ENCODE measurements at regions not wholly inside any gene's neighbourhood (a gene's known extent, or its start where the extent isn't known, plus 50 kb on each side); places are given as distances from the start of the nearest gene placed in this dataset.
"Not testable (repeated sequence)": the region's sequence is repeated elsewhere in the genome, so short reads cannot be mapped to it uniquely, and the experiment has no call there.

- no peaks in the 10 kb centered on the region for H3K9me2 ChIP-seq (ENCODE audit: insufficient read depth)
- no peak for DNase-seq (ENCODE audit: low read depth, low spot score)
- no peaks in the 10 kb centered on the region for H3K36me3 ChIP-seq (ENCODE audit: control insufficient read depth in 1 of 2, insufficient read depth in 2 of 2, low read length in 2 of 2)
- H4K20me1 ChIP-seq (ENCODE audit: insufficient read depth) = no peaks in the 10 kb centered on the region
- no peak overlapping the region for H3K4me3 ChIP-seq (replicated peaks in 1 of 2; ENCODE audit: low read depth in 1 of 2, low read length in 2 of 2)
- peak overlapping the region; percentile 9; the same call in 1 of the 2 replicates for H3K4me2 ChIP-seq (ENCODE audit: low read length)
- no peaks in the 10 kb centered on the region for H3K9me3 ChIP-seq (ENCODE audit: control insufficient read depth in 1 of 2, insufficient read depth in 1 of 2, low read depth in 1 of 2, low read length in 2 of 2)
- no peak overlapping the region for H3K9ac ChIP-seq (ENCODE audit: low read length)
- H3K27ac ChIP-seq (ENCODE audit: low read depth, low read length) = no peak overlapping the region
- TF ChIP-seq ATF3 (IDR thresholded peaks at IDR 0.05) = no peak
- no peak for TF ChIP-seq YY1 (IDR thresholded peaks at IDR 0.05; ENCODE audit: extremely low read depth, insufficient replicate concordance, low read depth, low read length)
- no peak for TF ChIP-seq ELF1 (IDR thresholded peaks at IDR 0.05; ENCODE audit: borderline replicate concordance, low read depth)
- TF ChIP-seq ZBTB33 (IDR thresholded peaks at IDR 0.05; ENCODE audit: extremely low read depth, insufficient replicate concordance, low read length) = no peak
- no peak for TF ChIP-seq SIN3A (IDR thresholded peaks at IDR 0.05; ENCODE audit: low read depth)
- TF ChIP-seq REST (IDR thresholded peaks at IDR 0.05; ENCODE audit: low read depth) = no peak
- no peak for TF ChIP-seq EZH2 (IDR thresholded peaks at IDR 0.05)
- no peak for TF ChIP-seq FOSL1 (IDR thresholded peaks at IDR 0.05; ENCODE audit: low read depth)
- no peak for TF ChIP-seq CTCF (IDR thresholded peaks at IDR 0.05 in 2 of 3, conservative IDR thresholded peaks at IDR 0.05 in 1 of 3; ENCODE audit: borderline replicate concordance in 1 of 3, insufficient read depth in 1 of 3, low read depth in 2 of 3, low read length in 2 of 3)
- TF ChIP-seq JUND (IDR thresholded peaks at IDR 0.05) = no peak
- TF ChIP-seq ZFX (IDR thresholded peaks at IDR 0.05) = no peak
- TF ChIP-seq CBX3 (IDR thresholded peaks at IDR 0.05; ENCODE audit: low read depth) = no peak
- no peak for TF ChIP-seq ZNF274 (IDR thresholded peaks at IDR 0.05; ENCODE audit: low read depth, low read length)
- no peak for TF ChIP-seq POLR2A (IDR thresholded peaks at IDR 0.05; ENCODE audit: borderline replicate concordance, extremely low read depth, insufficient read depth, insufficient read length)
- no peak for TF ChIP-seq EGR1 (IDR thresholded peaks at IDR 0.05; ENCODE audit: low read depth)
- BruUV-seq (replicated peaks) = no TSS peak
- no peak overlapping the region for H2AFZ ChIP-seq (ENCODE audit: low read depth, low read length, poor library complexity, severe bottlenecking)
- POLR2A ChIA-PET = no interaction called here
- H3K79me2 ChIP-seq (ENCODE audit: insufficient read depth, low read length) = no peaks in the 10 kb centered on the region
- CTCF ChIA-PET = no interaction called here
- H3K4me1 ChIP-seq (ENCODE audit: control insufficient read depth in 1 of 2, insufficient read depth in 2 of 2, low read length in 2 of 2) = peaks cover 10% of the 10 kb centered on the region in 2 experiments; a peak in 2 of 4 replicates
- ATAC-seq = no peak
- RAD21 ChIA-PET (ENCODE audit: low non-redundant PET in 1 of 2, low total read pairs in 2 of 2, uncharacterized antibody in 2 of 2, unreplicated experiment in 2 of 2) = no interaction called here
- intact Hi-C loops (cut with micrococcal nuclease) = no loop called here
- no peaks in the 10 kb centered on the region for H3K27me3 ChIP-seq (ENCODE audit: insufficient read depth, low read length)
Observed at GRCh38 chr4:156374069-156374468, 420.4 kb upstream of the CTSO start.

GRCh38 chr4:156367502-156367901 is 413.8 kb upstream of the CTSO start:
- H3K9ac ChIP-seq (ENCODE audit: low read length); H3K4me3 ChIP-seq (replicated peaks in 1 of 2; ENCODE audit: low read depth in 1 of 2, low read length in 2 of 2); RAD21 ChIA-PET (ENCODE audit: low non-redundant PET in 1 of 2, low total read pairs in 2 of 2, uncharacterized antibody in 2 of 2, unreplicated experiment in 2 of 2); H2AFZ ChIP-seq (ENCODE audit: low read depth, low read length, poor library complexity, severe bottlenecking); H3K27ac ChIP-seq (ENCODE audit: low read depth, low read length); BruUV-seq (replicated peaks); CTCF ChIA-PET; H4K20me1 ChIP-seq (ENCODE audit: insufficient read depth); POLR2A ChIA-PET; H3K27me3 ChIP-seq (ENCODE audit: insufficient read depth, low read length); H3K9me3 ChIP-seq (ENCODE audit: control insufficient read depth in 1 of 2, insufficient read depth in 1 of 2, low read depth in 1 of 2, low read length in 2 of 2); H3K36me3 ChIP-seq (ENCODE audit: control insufficient read depth in 1 of 2, insufficient read depth in 2 of 2, low read length in 2 of 2); H3K4me1 ChIP-seq (ENCODE audit: control insufficient read depth in 1 of 2, insufficient read depth in 2 of 2, low read length in 2 of 2); H3K4me2 ChIP-seq (ENCODE audit: low read length); DNase-seq (ENCODE audit: low read depth, low spot score); intact Hi-C loops (cut with micrococcal nuclease); H3K9me2 ChIP-seq (ENCODE audit: insufficient read depth); H3K79me2 ChIP-seq (ENCODE audit: insufficient read depth, low read length); ATAC-seq: not testable (repeated sequence)

Data from HCT116 (cell line).